Kidney (tissue), 13 donors: ENCODE measurements at regions not wholly inside any gene's neighbourhood (a gene's known extent, or its start where the extent isn't known, plus 50 kb on each side); places are given as distances from the start of the nearest gene placed in this dataset.
"Not testable (repeated sequence)": the region's sequence is repeated elsewhere in the genome, so short reads cannot be mapped to it uniquely, and the experiment has no call there.

ENCODE experiments used
- DNase-seq, 5 donors: peaks; one replicate each; pipeline ENCODE4 v3.0.0-alpha.2; 2013 to 2020
- FAIRE-seq: peaks from 2 replicates; lab custom pipeline; 2012; peaks lifted over from hg19 to GRCh38; lab: Jason Lieb, UNC
- H3K27ac ChIP-seq, 2 donors: one replicate each; pipeline ENCODE4 v1.7.0; 2013; ENCODE audit warnings: low read depth in 2 of 2, low read length in 2 of 2, inconsistent platforms in 1 of 2
- H3K27me3 ChIP-seq: one replicate; pipeline ENCODE4 v1.7.1; 2013; ENCODE audit warnings: low read length, inconsistent platforms; ENCODE audit not compliant: control insufficient read depth, insufficient read depth
- H3K36me3 ChIP-seq, 3 donors: one replicate each; pipeline versions ENCODE4 v1.7.0 to v1.7.1; 2013; ENCODE audit warnings: low read length in 3 of 3, control low read depth in 1 of 3, inconsistent platforms in 1 of 3; ENCODE audit not compliant: insufficient read depth in 3 of 3, control insufficient read depth in 2 of 3
- H3K4me1 ChIP-seq, 3 donors: one replicate each; pipeline versions ENCODE4 v1.7.0 to v1.7.1; 2013; ENCODE audit warnings: low read length in 3 of 3, inconsistent platforms in 1 of 3, low read depth in 1 of 3; ENCODE audit not compliant: control insufficient read depth in 2 of 3, insufficient read depth in 2 of 3
- H3K4me3 ChIP-seq, 3 donors: one replicate each; pipeline versions ENCODE4 v1.7.0 to v1.8.1; 2013; ENCODE audit warnings: low read length in 3 of 3, control low read depth in 1 of 3, inconsistent platforms in 1 of 3
- H3K9ac ChIP-seq, 3 donors: one replicate each; pipeline versions ENCODE4 v1.7.0 to v1.7.1; 2013; ENCODE audit warnings: low read length in 3 of 3, control low read depth in 1 of 3, inconsistent platforms in 1 of 3
- H3K9me3 ChIP-seq, 3 donors: one replicate each; pipeline versions ENCODE4 v1.7.0 to v1.7.1; 2013; ENCODE audit warnings: low read length in 3 of 3, control low read depth in 1 of 3, inconsistent platforms in 1 of 3; ENCODE audit not compliant: control insufficient read depth in 2 of 3, insufficient read depth in 1 of 3
- CTCF ChIP-seq: IDR thresholded peaks from 3 replicates; pipeline ENCODE4 v1.5.1; 2012; ENCODE audit warnings: mild to moderate bottlenecking, moderate library complexity, borderline replicate concordance; ENCODE audit not compliant: insufficient read depth; ENCODE audit errors: extremely low read depth
- intact Hi-C: fragments of 100-400 bp; cut with DNase I; formaldehyde crosslinking; loops from one replicate; pipeline ENCODE4 v1.11.1; 2022
- donor health status: control.
- donor health status: control.
- donor health status: control.
- donor health status: control.
- donor health status: control.
- donor health status: DM: yes; HTN: yes; CAD: no.
- donor health status: Normal renal cell carcinoma (clear cell type).

- no peak for DNase-seq
- intact Hi-C loops = no loop called here
- no peak overlapping the region for H3K27ac ChIP-seq
Observed at GRCh38 chr2:240259924-240260529, 119.6 kb upstream of the OTOS start.

GRCh38 chr2:240260664-240261063 lies 120.2 kb upstream of the OTOS start:
- no peaks in the 10 kb centered on the region for H3K36me3 ChIP-seq
- intact Hi-C loops = no loop called here
- FAIRE-seq = no peak
- no peaks in the 10 kb centered on the region for H3K27me3 ChIP-seq
- H3K27ac ChIP-seq = no peak overlapping the region
- H3K4me1 ChIP-seq = peaks cover 0 to 5% (median 0%) of the 10 kb centered on the region in 3 donors
- no peak overlapping the region for H3K9ac ChIP-seq
- DNase-seq = no peak
- H3K4me3 ChIP-seq = no peak overlapping the region
- H3K9me3 ChIP-seq = no peaks in the 10 kb centered on the region
- no peak for TF ChIP-seq CTCF

More at GRCh38 chr2:240259924-240260529, 119.6 kb upstream of the OTOS start:
- H3K9me3 ChIP-seq = no peaks in the 10 kb centered on the region
- no peaks in the 10 kb centered on the region for H3K27me3 ChIP-seq
- TF ChIP-seq CTCF = no peak
- H3K4me3 ChIP-seq = no peak overlapping the region
- FAIRE-seq = no peak
- H3K4me1 ChIP-seq = peaks cover 0 to 5% (median 0%) of the 10 kb centered on the region in 3 donors
- H3K9ac ChIP-seq = no peak overlapping the region
- no peaks in the 10 kb centered on the region for H3K36me3 ChIP-seq

- FAIRE-seq, H3K4me3 ChIP-seq, intact Hi-C loops, H3K27me3 ChIP-seq, H3K4me1 ChIP-seq, DNase-seq, H3K9me3 ChIP-seq, H3K36me3 ChIP-seq, H3K9ac ChIP-seq, H3K27ac ChIP-seq: not testable (repeated sequence)
Observed at GRCh38 chr2:240262578-240262977, 122.1 kb upstream of the OTOS start.

- no peaks in the 10 kb centered on the region for H3K4me1 ChIP-seq
- DNase-seq (peak in 1 of 5 donors; percentile 73), FAIRE-seq (no peak)
- no peak for TF ChIP-seq CTCF
- intact Hi-C loops = no loop called here
- H3K36me3 ChIP-seq = no peaks in the 10 kb centered on the region
- no peak overlapping the region for H3K4me3 ChIP-seq
- peaks cover 0 to 4% (median 0%) of the 10 kb centered on the region in 3 donors for H3K9me3 ChIP-seq
- no peak overlapping the region for H3K27ac ChIP-seq
- H3K27me3 ChIP-seq = no peaks in the 10 kb centered on the region
- H3K9ac ChIP-seq = no peak overlapping the region
Observed at GRCh38 chr2:240269380-240269779, 128.9 kb upstream of the OTOS start.
